Stimulated activated effector memory CD8-positive, alpha-beta T cell treated with anti-CD3 and anti-CD28 coated beads, Interleukin-12 subunit alpha, Interleukin-12 subunit beta, amount 100 ng/mL, for 72 hours (primary cell): ENCODE measurements at regions not wholly inside any gene's neighbourhood (a gene's known extent, or its start where the extent isn't known, plus 50 kb on each side); places are given as distances from the start of the nearest gene placed in this dataset.
A peak's percentile ranks its signal among the peaks of the same experiment; 100 is the strongest.

Experiments
- ATAC-seq: fragments of 150-1000 bp; cut with Tn5 transposase; 2 replicates; pipeline ENCODE4 v1.10.0; 2021
- DNase-seq, 2 donors: peaks; one replicate each; pipeline ENCODE4 v3.0.0; 2021 to 2022; ENCODE audit warnings: low spot score in 2 of 2
- H3K27ac Mint-ChIP-seq: one replicate; pipeline ENCODE4 v1.8.0; 2022; ENCODE audit warnings: mild to moderate bottlenecking, mixed read lengths
- H3K36me3 Mint-ChIP-seq: one replicate; pipeline ENCODE4 v1.8.0; 2022; ENCODE audit warnings: mild to moderate bottlenecking, mixed read lengths
- H3K4me1 Mint-ChIP-seq: one replicate; pipeline ENCODE4 v1.8.0; 2022; ENCODE audit warnings: mixed read lengths
- H3K4me3 Mint-ChIP-seq: one replicate; pipeline ENCODE4 v1.8.0; 2022; ENCODE audit warnings: mild to moderate bottlenecking, mixed read lengths
- H3K9me3 Mint-ChIP-seq: one replicate; pipeline ENCODE4 v1.8.0; 2022; ENCODE audit warnings: mixed read lengths

GRCh38 chr4:79107014-79107413, 167.8 kb upstream of the PAQR3 start:
- Mint-ChIP-seq H3K4me1 (no peaks in the 10 kb centered on the region), H3K4me3 (no peak overlapping the region), H3K36me3 (no peaks in the 10 kb centered on the region), H3K9me3 (peaks cover 10% of the 10 kb centered on the region), H3K27ac (no peak overlapping the region)
- ATAC-seq: peak; percentile 16
- no peak for DNase-seq

- Mint-ChIP-seq H3K27ac (no peak overlapping the region), H3K4me1 (no peaks in the 10 kb centered on the region), H3K36me3 (no peaks in the 10 kb centered on the region), H3K4me3 (no peak overlapping the region), H3K9me3 (peaks cover 4% of the 10 kb centered on the region)
- ATAC-seq (no peak), DNase-seq (no peak)
Observed at GRCh38 chr4:79088946-79089691, 149.9 kb upstream of the PAQR3 start.

- Mint-ChIP-seq H3K27ac (no peak overlapping the region), H3K4me3 (no peak overlapping the region), H3K9me3 (peaks cover 10% of the 10 kb centered on the region), H3K4me1 (no peaks in the 10 kb centered on the region), H3K36me3 (no peaks in the 10 kb centered on the region)
- DNase-seq: no peak
- ATAC-seq: no peak
Observed at GRCh38 chr4:79087071-79087470, 147.8 kb upstream of the PAQR3 start.

GRCh38 chr4:79083406-79084010, 144.3 kb upstream of the PAQR3 start:
- no peak for DNase-seq
- no peaks in the 10 kb centered on the region for H3K36me3 Mint-ChIP-seq
- no peak overlapping the region for H3K4me3 Mint-ChIP-seq
- H3K27ac Mint-ChIP-seq: no peak overlapping the region
- peaks cover 17% of the 10 kb centered on the region for H3K9me3 Mint-ChIP-seq
- no peaks in the 10 kb centered on the region for H3K4me1 Mint-ChIP-seq
- ATAC-seq: no peak

- ATAC-seq (no peak), DNase-seq (no peak)
- Mint-ChIP-seq H3K9me3 (peaks cover 17% of the 10 kb centered on the region), H3K4me1 (no peaks in the 10 kb centered on the region), H3K27ac (no peak overlapping the region), H3K36me3 (no peaks in the 10 kb centered on the region), H3K4me3 (no peak overlapping the region)
Observed at GRCh38 chr4:79082997-79083396, 143.8 kb upstream of the PAQR3 start.

GRCh38 chr4:79081973-79082372, 142.7 kb upstream of the PAQR3 start:
- DNase-seq: no peak
- H3K4me1 Mint-ChIP-seq: no peaks in the 10 kb centered on the region
- peaks cover 17% of the 10 kb centered on the region for H3K9me3 Mint-ChIP-seq
- H3K4me3 Mint-ChIP-seq: no peak overlapping the region
- H3K36me3 Mint-ChIP-seq: no peaks in the 10 kb centered on the region
- no peak for ATAC-seq
- H3K27ac Mint-ChIP-seq: no peak overlapping the region

- no peak overlapping the region for H3K27ac Mint-ChIP-seq
- no peak for ATAC-seq
- no peak overlapping the region for H3K4me3 Mint-ChIP-seq
- peaks cover 16% of the 10 kb centered on the region for H3K9me3 Mint-ChIP-seq
- H3K4me1 Mint-ChIP-seq: no peaks in the 10 kb centered on the region
- DNase-seq: no peak
- no peaks in the 10 kb centered on the region for H3K36me3 Mint-ChIP-seq
Observed at GRCh38 chr4:79078339-79078738, 139.1 kb upstream of the PAQR3 start.

GRCh38 chr4:79074040-79074439, 134.8 kb upstream of the PAQR3 start:
- Mint-ChIP-seq H3K4me3 (no peak overlapping the region), H3K36me3 (no peaks in the 10 kb centered on the region), H3K9me3 (peaks cover 17% of the 10 kb centered on the region), H3K27ac (no peak overlapping the region), H3K4me1 (no peaks in the 10 kb centered on the region)
- DNase-seq (no peak), ATAC-seq (no peak)

GRCh38 chr4:79073471-79073870, 134.2 kb upstream of the PAQR3 start:
- H3K36me3 Mint-ChIP-seq: no peaks in the 10 kb centered on the region
- peaks cover 17% of the 10 kb centered on the region for H3K9me3 Mint-ChIP-seq
- no peak for ATAC-seq
- DNase-seq: no peak
- no peak overlapping the region for H3K27ac Mint-ChIP-seq
- H3K4me1 Mint-ChIP-seq: no peaks in the 10 kb centered on the region
- H3K4me3 Mint-ChIP-seq: no peak overlapping the region

- no peak for DNase-seq
- H3K4me1 Mint-ChIP-seq: no peaks in the 10 kb centered on the region
- H3K27ac Mint-ChIP-seq: no peak overlapping the region
- H3K36me3 Mint-ChIP-seq: no peaks in the 10 kb centered on the region
- H3K9me3 Mint-ChIP-seq: peaks cover 9% of the 10 kb centered on the region
- ATAC-seq: no peak
- H3K4me3 Mint-ChIP-seq: no peak overlapping the region
Observed at GRCh38 chr4:79065262-79065661, 126.0 kb upstream of the PAQR3 start.

- peaks cover 9% of the 10 kb centered on the region for H3K9me3 Mint-ChIP-seq
- no peak for DNase-seq
- H3K4me1 Mint-ChIP-seq: no peaks in the 10 kb centered on the region
- no peak overlapping the region for H3K4me3 Mint-ChIP-seq
- no peak overlapping the region for H3K27ac Mint-ChIP-seq
- no peak for ATAC-seq
- no peaks in the 10 kb centered on the region for H3K36me3 Mint-ChIP-seq
Observed at GRCh38 chr4:79064806-79065205, 125.6 kb upstream of the PAQR3 start.

GRCh38 chr4:79059631-79060399, 120.6 kb upstream of the PAQR3 start:
- DNase-seq (no peak), ATAC-seq (no peak)
- Mint-ChIP-seq H3K4me3 (no peak overlapping the region), H3K27ac (no peak overlapping the region), H3K36me3 (no peaks in the 10 kb centered on the region), H3K4me1 (no peaks in the 10 kb centered on the region), H3K9me3 (peaks cover 3% of the 10 kb centered on the region)

- DNase-seq (no peak), ATAC-seq (no peak)
- no peak overlapping the region for H3K27ac Mint-ChIP-seq
- H3K4me3 Mint-ChIP-seq: no peak overlapping the region
- peaks cover 5% of the 10 kb centered on the region for H3K9me3 Mint-ChIP-seq
- no peaks in the 10 kb centered on the region for H3K4me1 Mint-ChIP-seq
- no peaks in the 10 kb centered on the region for H3K36me3 Mint-ChIP-seq
Observed at GRCh38 chr4:79057772-79058171, 118.5 kb upstream of the PAQR3 start.

GRCh38 chr4:79053754-79054153, 114.5 kb upstream of the PAQR3 start:
- no peak overlapping the region for H3K4me3 Mint-ChIP-seq
- no peak overlapping the region for H3K27ac Mint-ChIP-seq
- peaks cover 2% of the 10 kb centered on the region for H3K9me3 Mint-ChIP-seq
- no peaks in the 10 kb centered on the region for H3K4me1 Mint-ChIP-seq
- no peaks in the 10 kb centered on the region for H3K36me3 Mint-ChIP-seq
- ATAC-seq (no peak), DNase-seq (no peak)

GRCh38 chr4:79050541-79050880, 111.3 kb upstream of the PAQR3 start:
- H3K4me3 Mint-ChIP-seq: no peak overlapping the region
- H3K9me3 Mint-ChIP-seq: peaks cover 2% of the 10 kb centered on the region

More at GRCh38 chr4:79050541-79050880, 111.3 kb upstream of the PAQR3 start:
- no peak overlapping the region for H3K27ac Mint-ChIP-seq
- ATAC-seq (no peak), DNase-seq (no peak)
- H3K36me3 Mint-ChIP-seq: no peaks in the 10 kb centered on the region
- no peaks in the 10 kb centered on the region for H3K4me1 Mint-ChIP-seq
